VCaP (cell line): ENCODE measurements at regions not wholly inside any gene's neighbourhood (a gene's known extent, or its start where the extent isn't known, plus 50 kb on each side); places are given as distances from the start of the nearest gene placed in this dataset.

Experiments
- H3K27ac ChIP-seq: fragments of 450-650 bp; 2 replicates; pipeline ENCODE4 v1.5.1; 2017
- TF ChIP-seq, protein P1 (sequence below): fragments of 450-650 bp; conservative IDR thresholded peaks from 2 replicates; pipeline ENCODE4 v1.5.1; 2017; ENCODE audit warnings: mild to moderate bottlenecking, moderate library complexity

DNA sequence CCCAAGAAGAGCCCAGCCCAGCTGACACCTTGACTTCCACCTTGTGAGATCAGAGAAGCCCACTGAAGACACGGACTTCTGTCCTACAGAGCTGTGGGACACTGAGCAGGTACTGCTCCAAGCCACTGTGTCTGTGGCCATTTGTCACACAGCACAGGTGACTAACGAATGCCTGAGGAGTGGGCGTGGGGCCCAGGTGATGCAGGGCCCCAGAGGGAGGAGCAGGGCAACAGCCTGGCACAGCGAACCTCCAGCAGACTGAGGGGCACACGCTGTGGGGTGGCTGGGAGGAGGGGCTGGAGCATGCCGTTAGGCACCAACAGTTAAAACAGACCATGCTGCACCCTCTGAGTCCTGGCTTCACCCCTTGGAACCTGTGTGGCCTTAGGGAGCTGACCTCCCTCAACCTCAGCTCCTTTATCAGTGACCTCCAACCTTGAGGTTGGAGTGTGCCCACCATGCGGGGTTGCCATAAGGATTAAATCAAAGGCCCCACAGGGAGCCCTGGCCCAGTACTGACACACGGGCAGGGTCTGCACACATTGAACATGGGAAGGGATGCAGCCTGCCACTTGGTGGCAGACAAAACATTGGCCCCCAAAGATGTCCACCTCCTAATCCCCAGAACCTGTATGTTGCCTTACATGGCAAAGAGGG is 119.9 kb upstream of the CST7 start:
- H3K27ac ChIP-seq: no peak overlapping the region
- TF ChIP-seq, protein P1, sequence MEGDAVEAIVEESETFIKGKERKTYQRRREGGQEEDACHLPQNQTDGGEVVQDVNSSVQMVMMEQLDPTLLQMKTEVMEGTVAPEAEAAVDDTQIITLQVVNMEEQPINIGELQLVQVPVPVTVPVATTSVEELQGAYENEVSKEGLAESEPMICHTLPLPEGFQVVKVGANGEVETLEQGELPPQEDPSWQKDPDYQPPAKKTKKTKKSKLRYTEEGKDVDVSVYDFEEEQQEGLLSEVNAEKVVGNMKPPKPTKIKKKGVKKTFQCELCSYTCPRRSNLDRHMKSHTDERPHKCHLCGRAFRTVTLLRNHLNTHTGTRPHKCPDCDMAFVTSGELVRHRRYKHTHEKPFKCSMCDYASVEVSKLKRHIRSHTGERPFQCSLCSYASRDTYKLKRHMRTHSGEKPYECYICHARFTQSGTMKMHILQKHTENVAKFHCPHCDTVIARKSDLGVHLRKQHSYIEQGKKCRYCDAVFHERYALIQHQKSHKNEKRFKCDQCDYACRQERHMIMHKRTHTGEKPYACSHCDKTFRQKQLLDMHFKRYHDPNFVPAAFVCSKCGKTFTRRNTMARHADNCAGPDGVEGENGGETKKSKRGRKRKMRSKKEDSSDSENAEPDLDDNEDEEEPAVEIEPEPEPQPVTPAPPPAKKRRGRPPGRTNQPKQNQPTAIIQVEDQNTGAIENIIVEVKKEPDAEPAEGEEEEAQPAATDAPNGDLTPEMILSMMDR: no peak

DNA sequence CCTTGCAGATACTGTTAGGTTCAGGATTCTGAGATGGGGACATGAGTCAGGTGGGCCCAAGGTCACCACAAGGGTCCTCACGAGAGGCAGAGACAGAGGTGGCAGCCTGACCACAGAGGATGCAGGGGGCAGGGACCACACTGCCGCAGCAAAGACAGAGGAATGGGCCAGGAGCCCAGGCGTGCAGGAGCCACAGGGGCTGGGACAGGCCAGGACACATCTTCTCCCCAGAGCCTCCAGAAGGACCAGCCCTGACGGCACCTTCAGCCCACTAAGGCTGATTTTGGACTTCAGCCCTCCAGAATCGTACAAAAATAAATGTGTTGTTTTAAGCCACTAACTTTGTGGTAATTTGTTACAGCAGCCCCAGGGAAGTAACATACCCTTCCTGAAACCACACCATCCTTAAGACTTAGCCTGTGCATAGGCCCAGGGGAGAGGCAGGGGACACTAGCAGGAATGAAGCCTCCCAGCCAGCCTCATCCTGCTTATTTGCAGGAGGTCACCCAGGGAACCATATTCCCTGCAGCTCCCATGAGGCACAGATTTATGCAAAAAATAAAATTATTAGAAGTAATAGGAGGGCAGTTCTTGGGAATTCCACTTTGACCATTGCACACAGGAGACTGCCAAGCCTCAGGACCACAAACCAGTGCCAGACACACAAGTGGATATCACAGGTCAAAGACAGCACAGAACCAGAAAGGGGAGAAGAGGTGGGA is 119.3 kb upstream of the CST7 start:
- TF ChIP-seq, protein P1: no peak
- no peak overlapping the region for H3K27ac ChIP-seq

DNA sequence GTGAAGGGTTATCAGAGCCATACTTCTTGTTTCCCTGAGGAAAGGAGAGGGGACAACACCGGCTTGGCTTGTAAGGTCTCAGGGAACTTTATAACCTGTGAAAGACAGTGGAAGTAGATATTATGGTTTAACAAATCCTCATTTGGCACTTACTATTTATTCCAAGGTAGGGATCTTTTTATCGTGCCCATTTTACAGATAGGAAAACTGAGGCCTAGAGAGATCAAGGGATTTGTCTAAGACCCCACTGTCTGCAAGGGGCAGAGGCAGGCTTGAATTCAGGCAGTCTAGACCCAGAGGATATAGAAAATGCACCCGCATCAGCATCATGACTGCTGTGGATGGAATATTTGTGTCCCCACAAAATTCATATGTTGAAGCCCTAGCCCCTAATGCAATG is 118.4 kb upstream of the CST7 start:
- no peak overlapping the region for H3K27ac ChIP-seq
- TF ChIP-seq, protein P1: no peak

DNA sequence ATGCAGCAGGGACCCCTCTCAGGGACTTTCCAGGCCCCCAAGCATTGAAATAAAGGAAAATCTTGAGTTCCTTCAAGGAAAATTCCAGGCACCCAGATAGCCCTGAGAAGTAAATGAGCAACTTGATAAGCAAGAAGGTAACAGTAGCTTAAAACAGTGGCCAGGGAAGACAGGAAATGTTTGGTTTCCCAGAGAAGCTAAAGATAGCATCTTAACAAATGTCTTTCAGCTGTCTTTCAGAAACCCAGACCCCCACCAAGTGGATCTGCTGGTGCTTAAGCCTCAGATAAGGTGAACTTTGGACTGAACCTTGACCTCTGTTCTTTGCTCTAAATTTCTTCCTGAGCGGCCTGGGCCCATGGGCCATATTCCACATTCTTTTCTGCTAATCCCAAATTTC is 117.8 kb upstream of the CST7 start:
- H3K27ac ChIP-seq: no peak overlapping the region
- TF ChIP-seq, protein P1: no peak

DNA sequence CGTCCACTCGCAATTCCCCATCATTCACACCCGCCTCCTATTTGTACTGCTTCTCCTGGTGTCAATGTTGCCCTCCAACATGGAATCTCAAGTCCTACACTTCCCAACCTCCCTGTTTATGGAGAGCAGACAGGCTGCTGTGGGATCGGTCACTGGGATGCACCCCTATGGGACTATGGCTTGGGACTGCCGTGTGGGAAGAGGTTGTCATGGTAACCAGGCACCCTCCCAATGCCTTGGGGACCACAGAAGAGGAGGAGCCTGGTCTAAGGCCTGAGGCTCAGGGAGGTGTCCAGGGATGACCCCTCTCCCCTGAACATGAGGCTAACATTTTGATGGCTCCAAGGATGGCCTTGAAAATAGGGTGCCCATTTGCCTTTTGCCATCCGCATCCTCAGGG is 116.6 kb upstream of the CST7 start:
- TF ChIP-seq, protein P1: no peak
- H3K27ac ChIP-seq: no peak overlapping the region

DNA sequence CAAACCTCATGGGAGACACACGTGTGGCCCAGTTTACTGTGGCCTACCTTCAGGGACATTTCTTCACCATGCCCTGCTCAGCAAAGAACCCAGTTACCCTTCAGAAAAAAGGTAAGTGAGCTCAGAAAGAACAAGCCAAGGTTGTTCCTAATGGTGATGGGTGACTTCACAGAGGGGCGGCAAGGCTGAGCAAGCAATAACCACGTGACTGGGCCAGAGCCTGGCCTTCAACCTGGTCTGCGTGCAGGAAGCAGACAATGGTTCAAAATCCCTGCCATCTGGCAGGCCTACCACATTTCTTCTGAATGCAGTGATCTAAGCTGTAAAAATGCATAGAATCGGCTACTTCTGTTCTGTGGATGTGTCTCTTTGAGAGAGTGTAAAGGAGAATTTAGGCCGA is 115.5 kb upstream of the CST7 start:
- H3K27ac ChIP-seq: no peak overlapping the region
- TF ChIP-seq, protein P1: no peak

DNA sequence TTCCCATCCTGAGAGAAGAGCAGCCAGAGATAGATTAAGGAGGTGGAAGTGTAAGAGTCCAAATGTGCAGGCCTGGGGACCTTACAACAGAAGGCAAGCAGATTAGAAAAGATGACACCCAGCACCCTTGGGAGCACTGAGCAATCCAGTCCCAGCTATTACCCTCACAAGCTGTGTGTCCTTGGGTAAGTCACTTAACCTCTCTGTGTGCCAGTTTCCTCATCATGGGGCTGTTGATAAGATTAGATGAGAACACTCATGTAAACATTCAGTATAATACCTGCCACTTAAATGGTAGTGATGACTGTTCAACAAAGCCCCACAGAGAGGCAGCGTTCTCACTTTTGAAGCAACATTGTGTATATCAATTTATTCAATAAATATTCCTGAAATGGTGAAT is 114.8 kb upstream of the CST7 start:
- no peak overlapping the region for H3K27ac ChIP-seq
- TF ChIP-seq, protein P1: no peak
